ENCODE measurements at regions not wholly inside any gene's neighbourhood (a gene's known extent, or its start where the extent isn't known, plus 50 kb on each side); places are given as distances from the start of the nearest gene placed in this dataset.

GRCh38 chr12:106010741-106011140, 128.0 kb downstream of the NUAK1 start:
- no peak for DNase-seq
